ENCODE measurements at regions not wholly inside any gene's neighbourhood (a gene's known extent, or its start where the extent isn't known, plus 50 kb on each side); places are given as distances from the start of the nearest gene placed in this dataset.

DNA sequence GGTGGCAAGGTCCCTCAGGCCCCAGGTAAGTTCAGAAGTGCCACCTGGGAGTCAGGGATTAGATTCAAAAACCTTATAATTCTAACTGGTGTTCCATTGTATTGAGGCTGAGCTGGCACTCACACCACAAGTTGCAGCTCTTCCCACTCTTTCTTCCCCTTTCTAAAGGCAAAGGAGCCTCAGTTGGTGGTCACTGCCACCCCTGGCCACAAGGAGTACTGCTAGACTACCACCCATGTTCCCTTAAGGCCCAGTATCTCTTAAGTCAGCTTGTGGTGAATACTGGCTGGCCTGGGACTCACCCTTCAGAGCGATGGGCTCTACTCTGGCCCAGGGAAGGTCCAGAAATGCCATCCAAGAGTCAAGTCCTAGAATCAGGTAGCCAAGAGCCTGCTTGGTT lies 421.1 kb upstream of the KHDRBS2 start:
- POLR2A ChIA-PET (ENCODE audit: unreplicated experiment) = no interaction called here
- BruUV-seq (replicated peaks) = no TSS peak
- no peaks in the 10 kb centered on the region for H3K4me1 ChIP-seq (replicated peaks; ENCODE audit: insufficient read depth)
- no peak overlapping the region for H3K4me2 ChIP-seq
- DNase-seq = no peak
- H3K27ac ChIP-seq = no peak overlapping the region
- no peaks in the 10 kb centered on the region for H3K9me3 ChIP-seq (ENCODE audit: insufficient read depth, low read depth)
- CTCF ChIA-PET = no interaction called here
- no peaks in the 10 kb centered on the region for H3K27me3 ChIP-seq (ENCODE audit: insufficient read depth, low read depth)
- H4K20me1 ChIP-seq (ENCODE audit: insufficient read depth) = no peaks in the 10 kb centered on the region
- no peaks in the 10 kb centered on the region for H3F3A ChIP-seq (ENCODE audit: insufficient read depth, low read depth)
- no peak overlapping the region for H3K4me3 ChIP-seq
- no peak overlapping the region for H2AFZ ChIP-seq
- no peaks in the 10 kb centered on the region for H3K79me2 ChIP-seq (ENCODE audit: low read depth)
- 0 out of 2 replicates have a peak, but pooled peaks have one; percentile 22 for TF ChIP-seq CTCF (conservative IDR thresholded peaks at IDR 0.05)
- TF ChIP-seq EZH2 (IDR thresholded peaks at IDR 0.05; ENCODE audit: low read depth) = no peak
- intact Hi-C loops (cut with micrococcal nuclease; ENCODE audit: unreplicated experiment) = no loop called here
- H3K36me3 ChIP-seq (ENCODE audit: low read depth) = no peaks in the 10 kb centered on the region
- 0 out of 2 replicates have a peak, but pooled peaks cover 6% of the 10 kb centered on the region for H3K9me2 ChIP-seq (ENCODE audit: insufficient read depth)

GRCh38 chr6:62683063-62683462 lies 397.0 kb upstream of the KHDRBS2 start:
- Histone ChIP-seq H3K9me3 (ENCODE audit: insufficient read depth, low read depth) (no peaks in the 10 kb centered on the region; the same call in 1 of the 2 replicates), H3K36me3 (ENCODE audit: low read depth) (no peaks in the 10 kb centered on the region), H3K4me1 (replicated peaks; ENCODE audit: insufficient read depth) (no peaks in the 10 kb centered on the region), H4K20me1 (ENCODE audit: insufficient read depth) (no peaks in the 10 kb centered on the region), H3F3A (ENCODE audit: insufficient read depth, low read depth) (no peaks in the 10 kb centered on the region), H3K9me2 (ENCODE audit: insufficient read depth) (no peaks in the 10 kb centered on the region), H3K79me2 (ENCODE audit: low read depth) (no peaks in the 10 kb centered on the region), H2AFZ (no peak overlapping the region), H3K4me3 (no peak overlapping the region), H3K27me3 (ENCODE audit: insufficient read depth, low read depth) (no peaks in the 10 kb centered on the region), H3K27ac (no peak overlapping the region), H3K4me2 (no peak overlapping the region)
- intact Hi-C loops (cut with micrococcal nuclease; ENCODE audit: unreplicated experiment) = no loop called here
- ChIA-PET POLR2A (ENCODE audit: unreplicated experiment) (no interaction called here), CTCF (no interaction called here)
- DNase-seq = no peak
- BruUV-seq (replicated peaks) = no TSS peak
- TF ChIP-seq EZH2 (IDR thresholded peaks at IDR 0.05; ENCODE audit: low read depth) = no peak
- TF ChIP-seq CTCF (conservative IDR thresholded peaks at IDR 0.05) = no peak

- no peak overlapping the region for H3K27ac ChIP-seq
- BruUV-seq (replicated peaks) = no TSS peak
- no peaks in the 10 kb centered on the region for H3F3A ChIP-seq (ENCODE audit: insufficient read depth, low read depth)
- no peaks in the 10 kb centered on the region for H3K79me2 ChIP-seq (ENCODE audit: low read depth)
- no peaks in the 10 kb centered on the region; the same call in 1 of the 2 replicates for H3K9me3 ChIP-seq (ENCODE audit: insufficient read depth, low read depth)
- no peaks in the 10 kb centered on the region for H3K36me3 ChIP-seq (ENCODE audit: low read depth)
- H3K9me2 ChIP-seq (ENCODE audit: insufficient read depth) = no peaks in the 10 kb centered on the region
- intact Hi-C loops (cut with micrococcal nuclease; ENCODE audit: unreplicated experiment) = no loop called here
- H4K20me1 ChIP-seq (ENCODE audit: insufficient read depth) = no peaks in the 10 kb centered on the region
- no peak overlapping the region for H3K4me2 ChIP-seq
- no peak overlapping the region for H2AFZ ChIP-seq
- no peak for DNase-seq
- POLR2A ChIA-PET (ENCODE audit: unreplicated experiment) = no interaction called here
- CTCF ChIA-PET = no interaction called here
- no peaks in the 10 kb centered on the region for H3K4me1 ChIP-seq (replicated peaks; ENCODE audit: insufficient read depth)
- no peak for TF ChIP-seq EZH2 (IDR thresholded peaks at IDR 0.05; ENCODE audit: low read depth)
- TF ChIP-seq CTCF (conservative IDR thresholded peaks at IDR 0.05) = no peak
- no peak overlapping the region for H3K4me3 ChIP-seq
- no peaks in the 10 kb centered on the region for H3K27me3 ChIP-seq (ENCODE audit: insufficient read depth, low read depth)
These were observed 395.1 kb upstream of the KHDRBS2 start for GRCh38 chr6:62681108-62681507.
